HepG2 (cell line): ENCODE measurements at regions not wholly inside any gene's neighbourhood (a gene's known extent, or its start where the extent isn't known, plus 50 kb on each side); places are given as distances from the start of the nearest gene placed in this dataset.

ENCODE experiments used
- AGO2 ChIP-seq: fragments of 200-400 bp; formaldehyde crosslinking; optimal IDR thresholded peaks from 2 replicates; pipeline ENCODE3; 2017; ENCODE audit warnings: mild to moderate bottlenecking, low read depth, low read length, moderate library complexity
- ATRX ChIP-seq: sonication (generic); formaldehyde crosslinking; IDR thresholded peaks from 2 replicates; pipeline ENCODE4 v1.4.0; 2020; ENCODE audit warnings: missing genetic modification reagents, borderline replicate concordance
- BCLAF1 ChIP-seq: fragments of 450-650 bp; IDR thresholded peaks from 2 replicates; pipeline ENCODE4 v1.6.1; 2017; ENCODE audit warnings: mild to moderate bottlenecking
- CEBPG ChIP-seq: IDR thresholded peaks from 2 replicates; pipeline ENCODE4 v1.6.1; 2016
- GMEB2 ChIP-seq: IDR thresholded peaks from 2 replicates; pipeline ENCODE4 v1.6.1; 2016; ENCODE audit warnings: missing biosample characterization, missing genetic modification reagents, low read depth
- HMGXB4 ChIP-seq, 2 experiments: sonication (generic) in 1 of 2; formaldehyde crosslinking in 1 of 2; IDR thresholded peaks; 2 replicates each; pipeline versions ENCODE4 v1.4.0 to v1.6.1; 2018 to 2020; ENCODE audit warnings: missing genetic modification reagents in 2 of 2, borderline replicate concordance in 1 of 2, low read depth in 1 of 2, mild to moderate bottlenecking in 1 of 2, missing biosample characterization in 1 of 2
- MEIS2 ChIP-seq: sonication (generic); formaldehyde crosslinking; IDR thresholded peaks from 2 replicates; pipeline ENCODE4 v1.9.0; 2021; ENCODE audit warnings: mild to moderate bottlenecking, missing genetic modification reagents
- PBX3 ChIP-seq: sonication (generic); formaldehyde crosslinking; IDR thresholded peaks from 2 replicates; pipeline ENCODE4 v1.8.1; 2023; ENCODE audit warnings: missing genetic modification reagents, inconsistent platforms, borderline replicate concordance
- TBL1XR1 ChIP-seq: fragments of 150-350 bp; IDR thresholded peaks from 2 replicates; pipeline ENCODE4 v1.6.1; 2014; ENCODE audit warnings: borderline replicate concordance, low read length; ENCODE audit not compliant: partially characterized antibody
- ZNF230 ChIP-seq: sonication (generic); formaldehyde crosslinking; IDR thresholded peaks from 2 replicates; pipeline ENCODE4 v1.4.0; 2020; ENCODE audit warnings: mild to moderate bottlenecking, missing genetic modification reagents
- ZNF234 ChIP-seq: sonication (generic); formaldehyde crosslinking; conservative IDR thresholded peaks from 2 replicates; pipeline ENCODE4 v1.5.1; 2020; ENCODE audit warnings: mild to moderate bottlenecking, missing genetic modification reagents
- ZNF235 ChIP-seq: sonication (generic); formaldehyde crosslinking; IDR thresholded peaks from 2 replicates; pipeline ENCODE4 v1.8.1; 2023; ENCODE audit warnings: mild to moderate bottlenecking, missing genetic modification reagents, borderline replicate concordance
- ZNF563 ChIP-seq: sonication (generic); formaldehyde crosslinking; IDR thresholded peaks from 2 replicates; pipeline ENCODE4 v1.8.0; 2022; ENCODE audit warnings: mild to moderate bottlenecking, moderate library complexity, missing genetic modification reagents

GRCh38 chr18:56445422-56445821 lies 193.0 kb downstream of the TXNL1 start (continued):
- no peak for TF ChIP-seq HMGXB4 (CRISPR knock-in tag; IDR thresholded peaks at IDR 0.05; ENCODE audit: borderline replicate concordance in 1 of 2, low read depth in 1 of 2)
- TF ChIP-seq BCLAF1 = no peak
- TF ChIP-seq AGO2 = no peak
- TF ChIP-seq ATRX (CRISPR knock-in tag) = no peak
- TF ChIP-seq ZNF563 = no peak
- no peak for TF ChIP-seq ZNF230 (CRISPR knock-in tag)
- no peak for TF ChIP-seq GMEB2 (CRISPR knock-in tag)
- TF ChIP-seq CEBPG (CRISPR knock-in tag) = no peak
- no peak for TF ChIP-seq TBL1XR1
- no peak for TF ChIP-seq PBX3 (CRISPR knock-in tag)
- no peak for TF ChIP-seq MEIS2 (CRISPR knock-in tag)
- no peak for TF ChIP-seq ZNF234 (CRISPR knock-in tag)
- TF ChIP-seq ZNF235 = no peak
